Keratinocyte (primary cell): ENCODE measurements at regions not wholly inside any gene's neighbourhood (a gene's known extent, or its start where the extent isn't known, plus 50 kb on each side); places are given as distances from the start of the nearest gene placed in this dataset.

Experiments
- DNase-seq: peaks from one replicate; pipeline ENCODE4 v3.0.0-alpha.2; 2011; ENCODE audit warnings: low read depth, missing footprints, low spot score
- FAIRE-seq: peaks from 2 replicates; lab custom pipeline; 2011; peaks lifted over from hg19 to GRCh38; lab: Jason Lieb, UNC
- H2AFZ ChIP-seq: 2 replicates; pipeline ENCODE4 v1.6.0; 2012; ENCODE audit warnings: low read length, control low read depth, inconsistent platforms; ENCODE audit not compliant: control insufficient read depth
- H3K27ac ChIP-seq: 2 replicates; pipeline ENCODE4 v1.5.1; 2011; ENCODE audit warnings: low read length; ENCODE audit not compliant: control insufficient read depth, insufficient read depth
- H3K27me3 ChIP-seq: 3 replicates; pipeline ENCODE4 v1.6.0; 2011; ENCODE audit warnings: low read length; ENCODE audit not compliant: control insufficient read depth, insufficient read depth; ENCODE audit errors: extremely low read depth
- H3K36me3 ChIP-seq, 2 experiments: 2 replicates in 1 of 2; 3 replicates in 1 of 2; pipeline ENCODE4 v1.5.1; 2011; ENCODE audit warnings: low read length in 2 of 2, mild to moderate bottlenecking in 1 of 2; ENCODE audit not compliant: control insufficient read depth in 2 of 2, insufficient read depth in 2 of 2; ENCODE audit errors: extremely low read depth in 1 of 2
- H3K4me1 ChIP-seq: 3 replicates; pipeline ENCODE4 v1.5.1; 2011; ENCODE audit warnings: low read length; ENCODE audit not compliant: control insufficient read depth, insufficient read depth; ENCODE audit errors: extremely low read depth
- H3K4me2 ChIP-seq: 3 replicates; pipeline ENCODE4 v1.6.0; 2011; ENCODE audit warnings: low read depth, low read length; ENCODE audit not compliant: control insufficient read depth, insufficient read depth; ENCODE audit errors: extremely low read depth
- H3K4me3 ChIP-seq, 3 experiments: fragments of 200-600 bp in 1 of 3; sonication (generic) in 1 of 3; 2 replicates in 2 of 3; 3 replicates in 1 of 3; pipeline ENCODE4 v1.5.1; 2011 to 2016; ENCODE audit warnings: low read length in 3 of 3, mild to moderate bottlenecking in 3 of 3, control low read depth in 2 of 3, inconsistent platforms in 1 of 3, low read depth in 1 of 3, mixed read lengths in 1 of 3, mixed run types in 1 of 3, moderate library complexity in 1 of 3; ENCODE audit not compliant: control insufficient read depth in 2 of 3, insufficient read depth in 2 of 3; ENCODE audit errors: extremely low read depth in 1 of 3
- H3K79me2 ChIP-seq: 2 replicates; pipeline ENCODE4 v1.6.0; 2012; ENCODE audit warnings: low read length; ENCODE audit not compliant: control insufficient read depth, insufficient read depth
- H3K9ac ChIP-seq: 3 replicates; pipeline ENCODE4 v1.6.0; 2011; ENCODE audit warnings: low read length; ENCODE audit not compliant: control insufficient read depth, insufficient read depth; ENCODE audit errors: extremely low read depth
- H3K9me1 ChIP-seq: 3 replicates; pipeline ENCODE4 v1.6.0; 2011; ENCODE audit warnings: low read length; ENCODE audit not compliant: control insufficient read depth, insufficient read depth; ENCODE audit errors: extremely low read depth
- H3K9me3 ChIP-seq: 2 replicates; pipeline ENCODE4 v1.5.1; 2012; ENCODE audit warnings: low read depth, low read length; ENCODE audit not compliant: control insufficient read depth
- H4K20me1 ChIP-seq: 3 replicates; pipeline ENCODE4 v1.6.0; 2011; ENCODE audit warnings: low read length; ENCODE audit not compliant: control insufficient read depth, insufficient read depth; ENCODE audit errors: extremely low read depth
- CTCF ChIP-seq, 3 experiments: IDR thresholded peaks in 1 of 3; conservative IDR thresholded peaks in 1 of 3; optimal IDR thresholded peaks in 1 of 3; 2 replicates in 2 of 3; 3 replicates in 1 of 3; pipeline versions ENCODE3 to v1.5.1; 2011; ENCODE audit warnings: low read length in 3 of 3, mild to moderate bottlenecking in 3 of 3, moderate library complexity in 2 of 3, control low read depth in 1 of 3, inconsistent platforms in 1 of 3; ENCODE audit not compliant: insufficient read depth in 2 of 3; ENCODE audit errors: extremely low read depth in 1 of 3
- EZH2 ChIP-seq: IDR thresholded peaks from one replicate; pipeline ENCODE4 v1.6.1; 2012; ENCODE audit warnings: inconsistent platforms, mild to moderate bottlenecking, low read length, moderate library complexity
- dilution Hi-C: fragments of 300-500 bp; cut with MboI; formaldehyde crosslinking; loops from one replicate; pipeline ENCODE4 v1.7.0; 2020; ENCODE audit warnings: low sequenced_read_pairs; ENCODE audit not compliant: extremely low pct_ligation_motif_present

- H3K9me3 ChIP-seq, result no peaks in the 10 kb centered on the region
- H3K27me3 ChIP-seq, result no peaks in the 10 kb centered on the region
- H3K27ac ChIP-seq, result no peak overlapping the region
- no peak overlapping the region for H2AFZ ChIP-seq
- no peak overlapping the region for H3K4me3 ChIP-seq
- peaks cover 4% of the 10 kb centered on the region for H3K4me1 ChIP-seq
- TF ChIP-seq CTCF (optimal IDR thresholded peaks at IDR 0.05 in 1 of 3, IDR thresholded peaks at IDR 0.05 in 1 of 3, conservative IDR thresholded peaks at IDR 0.05 in 1 of 3; ENCODE audit: extremely low read depth in 1 of 3, insufficient read depth in 2 of 3, low read length in 3 of 3) (no peak), EZH2 (no peak)
- H3K9ac ChIP-seq, result no peak overlapping the region
- dilution Hi-C loops, result no loop called here
- DNase-seq (no peak), FAIRE-seq (no peak)
- no peaks in the 10 kb centered on the region for H4K20me1 ChIP-seq
- H3K36me3 ChIP-seq, result no peaks in the 10 kb centered on the region
- no peak overlapping the region for H3K4me2 ChIP-seq
- no peaks in the 10 kb centered on the region for H3K79me2 ChIP-seq
- H3K9me1 ChIP-seq, result no peaks in the 10 kb centered on the region
These were observed 172.1 kb upstream of the CSNK1A1L start for GRCh38 chr13:37277435-37278144.

GRCh38 chr13:37277007-37277406, 171.5 kb upstream of the CSNK1A1L start:
- no peaks in the 10 kb centered on the region for H3K36me3 ChIP-seq
- H3K27ac ChIP-seq, result no peak overlapping the region
- H3K27me3 ChIP-seq, result no peaks in the 10 kb centered on the region
- H3K4me1 ChIP-seq, result peaks cover 4% of the 10 kb centered on the region
- H3K79me2 ChIP-seq, result no peaks in the 10 kb centered on the region
- H3K4me3 ChIP-seq, result no peak overlapping the region
- no peaks in the 10 kb centered on the region for H3K9me1 ChIP-seq
- DNase-seq, result no peak
- no peak for FAIRE-seq
- dilution Hi-C loops, result no loop called here
- no peak overlapping the region for H3K9ac ChIP-seq
- no peaks in the 10 kb centered on the region for H4K20me1 ChIP-seq
- TF ChIP-seq EZH2 (no peak), CTCF (optimal IDR thresholded peaks at IDR 0.05 in 1 of 3, IDR thresholded peaks at IDR 0.05 in 1 of 3, conservative IDR thresholded peaks at IDR 0.05 in 1 of 3; ENCODE audit: extremely low read depth in 1 of 3, insufficient read depth in 2 of 3, low read length in 3 of 3) (no peak)
- no peak overlapping the region for H3K4me2 ChIP-seq
- H3K9me3 ChIP-seq, result no peaks in the 10 kb centered on the region
- H2AFZ ChIP-seq, result no peak overlapping the region
